ENCODE measurements at regions not wholly inside any gene's neighbourhood (a gene's known extent, or its start where the extent isn't known, plus 50 kb on each side); places are given as distances from the start of the nearest gene placed in this dataset.

DNA sequence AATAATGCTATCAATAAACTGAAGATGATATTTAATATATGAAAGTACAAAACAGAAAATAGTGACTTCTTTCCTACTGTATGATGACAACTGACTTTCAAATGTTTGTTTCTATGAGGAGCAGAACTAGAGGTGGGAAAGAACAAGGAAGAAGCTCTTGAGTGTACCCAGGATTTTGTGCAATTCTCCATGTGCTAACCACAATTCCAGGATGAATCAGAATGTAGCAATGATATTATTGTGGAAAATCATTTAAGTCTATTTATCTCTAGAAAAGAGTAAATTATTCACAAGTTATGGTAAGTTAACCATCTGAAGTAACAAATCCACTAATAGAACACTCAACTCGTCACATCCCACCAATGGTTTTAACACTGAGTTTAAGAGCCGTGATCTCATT lies 324.1 kb upstream of the EMCN start:
- no peak for DNase-seq

DNA sequence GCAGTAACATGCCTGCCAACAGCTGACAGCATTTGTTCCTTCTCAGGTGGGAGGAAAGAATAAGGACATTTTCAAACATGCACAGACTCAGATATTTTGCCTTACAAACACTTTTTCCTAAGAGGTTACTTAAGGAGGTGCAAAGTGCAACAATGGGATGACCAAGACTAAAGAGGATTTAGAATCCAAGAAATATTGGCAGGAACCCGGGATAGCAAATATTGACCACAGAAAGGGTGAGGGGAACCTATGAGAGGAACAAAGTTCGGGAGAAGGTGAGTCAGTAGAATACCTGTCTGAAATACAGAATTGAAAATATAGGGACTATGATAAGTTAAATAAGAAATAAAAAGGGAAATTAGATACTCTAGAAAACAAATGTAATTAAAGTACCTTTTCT lies 321.9 kb upstream of the EMCN start:
- no peak for DNase-seq

DNA sequence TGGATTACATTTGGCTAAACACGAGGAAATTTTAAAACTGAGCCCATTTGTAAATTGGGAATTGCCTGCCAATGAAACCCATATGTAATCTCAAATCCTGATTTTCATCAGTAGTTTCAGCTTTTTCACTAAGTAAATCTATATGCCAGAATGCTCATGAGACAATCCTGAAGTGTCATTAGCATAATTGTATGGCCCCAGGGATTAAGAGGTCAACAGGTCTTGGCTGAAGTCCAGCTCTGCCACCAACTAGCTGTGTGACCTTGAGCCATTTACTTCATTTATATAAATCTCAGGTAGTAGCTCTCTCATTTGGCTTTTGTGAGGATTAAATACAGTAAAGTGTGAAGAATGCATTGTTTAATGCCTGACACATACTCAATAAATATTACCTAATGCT lies 320.5 kb upstream of the EMCN start:
- DNase-seq = no peak

DNA sequence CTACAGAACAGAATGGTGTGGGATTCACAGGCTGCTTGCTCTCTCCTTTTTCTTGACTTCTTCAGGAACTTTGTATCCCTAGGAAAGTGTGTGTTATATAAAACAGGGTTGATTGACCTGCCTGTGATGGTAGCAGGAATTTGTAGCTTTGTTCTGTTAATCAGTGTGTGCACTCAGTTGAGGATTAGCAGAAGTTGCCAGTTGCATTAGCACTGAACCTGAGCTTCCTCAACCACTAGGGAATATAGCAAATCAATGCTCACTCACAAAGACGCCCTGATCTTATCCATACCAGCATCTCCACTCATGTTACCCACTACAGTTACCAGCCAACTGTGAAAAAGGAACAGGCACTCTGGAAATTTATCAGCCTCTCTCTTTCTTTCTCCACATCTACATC lies 319.1 kb upstream of the EMCN start:
- no peak for DNase-seq

DNA sequence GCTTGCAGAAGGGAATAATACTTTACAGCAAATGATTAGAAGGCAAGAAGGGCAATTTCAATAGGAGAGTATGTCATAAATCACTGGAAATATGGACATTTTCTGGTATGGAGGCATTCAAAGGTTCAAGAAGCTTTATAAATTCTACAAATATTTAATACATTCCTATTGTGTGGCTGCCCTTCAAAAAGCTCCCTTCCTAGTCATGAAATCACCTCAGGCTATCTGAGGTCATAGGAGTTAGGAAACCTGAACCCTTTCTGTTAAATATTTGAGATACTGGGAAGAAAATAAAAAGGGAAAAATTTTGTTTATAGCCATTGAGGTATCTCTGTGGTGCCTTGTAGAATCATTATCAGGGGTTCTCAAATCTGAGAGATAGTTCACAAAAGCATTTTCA lies 316.8 kb upstream of the EMCN start:
- no peak for DNase-seq

DNA sequence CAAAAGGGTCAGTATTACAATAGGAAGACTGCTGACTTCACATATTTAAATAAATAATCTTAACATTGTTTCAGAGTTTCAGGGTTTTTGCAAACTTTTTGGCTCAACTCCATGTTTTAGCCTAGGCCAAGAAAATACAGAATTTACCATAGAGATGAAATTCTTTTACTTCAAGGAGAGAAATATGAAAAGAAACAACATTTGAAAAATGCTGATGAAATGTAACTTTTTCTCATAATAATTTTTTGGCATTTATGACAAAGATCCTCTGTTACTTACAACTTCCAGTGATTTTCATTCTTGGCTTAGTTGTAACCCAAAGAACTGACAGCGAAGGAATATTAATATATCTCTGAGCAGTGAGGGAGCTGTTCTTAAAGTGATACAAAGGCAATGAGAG lies 316.1 kb upstream of the EMCN start:
- DNase-seq = no peak

DNA sequence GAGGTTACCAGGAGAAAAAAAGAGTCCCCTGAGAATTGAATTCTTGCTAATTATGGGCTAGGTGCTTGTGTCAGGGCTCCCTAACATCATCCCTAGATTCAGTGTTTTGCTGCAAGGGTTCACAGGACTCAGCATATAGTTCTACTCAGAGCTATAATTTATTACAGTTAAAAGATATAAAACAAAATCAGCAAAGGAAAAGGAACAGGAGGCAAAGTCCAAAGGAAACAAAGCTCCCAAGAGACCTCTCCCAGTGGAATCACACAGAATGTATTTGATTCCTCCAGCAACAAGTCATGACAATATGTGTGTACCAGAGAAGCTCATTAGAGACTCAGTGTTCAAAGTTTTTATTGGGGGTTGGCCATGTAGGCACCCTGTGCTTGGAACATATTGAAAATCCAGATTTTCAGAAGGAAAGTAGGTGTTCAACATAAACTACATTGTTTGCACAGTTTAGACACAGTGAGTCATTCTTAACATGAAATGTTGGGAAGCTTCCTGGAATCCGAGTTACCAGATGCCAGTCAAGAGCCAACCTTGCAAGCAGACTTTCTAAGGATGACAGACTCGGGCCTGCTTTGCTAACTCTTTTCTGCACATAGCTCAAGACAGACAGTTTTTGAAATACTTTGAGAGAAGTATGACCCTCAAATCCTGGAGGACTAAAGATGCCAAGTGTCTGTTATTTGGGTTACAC lies 311.3 kb upstream of the EMCN start:
- DNase-seq = no peak

DNA sequence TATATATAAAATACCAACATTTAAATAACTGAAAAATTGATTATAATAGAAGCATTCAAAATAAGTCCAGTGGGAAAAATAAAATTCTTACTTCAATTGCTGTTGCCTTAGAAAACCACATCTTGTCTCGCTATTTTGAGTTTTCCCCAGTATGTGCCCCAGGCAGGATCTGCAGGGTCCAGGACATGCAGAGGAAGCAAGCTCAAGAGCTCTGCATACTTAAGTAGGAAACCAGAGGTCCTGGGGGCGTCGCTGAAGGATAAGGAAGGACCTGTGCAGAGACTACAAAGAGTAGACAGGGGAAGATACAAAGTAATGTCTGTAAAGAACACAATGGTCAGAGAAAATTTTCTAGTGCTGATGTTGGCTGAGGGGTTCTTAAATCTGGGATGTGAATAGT lies 310.5 kb upstream of the EMCN start:
- DNase-seq = no peak

DNA sequence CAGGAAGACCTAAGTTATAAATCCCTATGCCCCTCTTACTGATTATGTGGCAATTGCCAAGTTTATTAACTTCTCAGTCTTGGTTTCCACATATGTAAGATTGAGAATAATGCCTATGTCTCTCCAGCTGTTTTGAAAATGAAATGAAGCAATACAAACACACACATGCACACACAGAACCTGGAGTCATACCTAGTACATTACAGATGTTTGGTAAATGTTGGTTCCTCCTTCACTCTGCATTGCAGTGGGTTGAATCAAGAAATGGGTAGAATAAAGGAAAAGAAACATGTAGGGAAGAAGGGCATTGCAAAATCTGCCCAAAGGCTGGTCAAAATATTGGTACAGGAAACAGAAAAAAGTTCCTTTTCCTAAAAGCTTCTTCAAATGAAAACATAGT lies 309.9 kb upstream of the EMCN start:
- no peak for DNase-seq

DNA sequence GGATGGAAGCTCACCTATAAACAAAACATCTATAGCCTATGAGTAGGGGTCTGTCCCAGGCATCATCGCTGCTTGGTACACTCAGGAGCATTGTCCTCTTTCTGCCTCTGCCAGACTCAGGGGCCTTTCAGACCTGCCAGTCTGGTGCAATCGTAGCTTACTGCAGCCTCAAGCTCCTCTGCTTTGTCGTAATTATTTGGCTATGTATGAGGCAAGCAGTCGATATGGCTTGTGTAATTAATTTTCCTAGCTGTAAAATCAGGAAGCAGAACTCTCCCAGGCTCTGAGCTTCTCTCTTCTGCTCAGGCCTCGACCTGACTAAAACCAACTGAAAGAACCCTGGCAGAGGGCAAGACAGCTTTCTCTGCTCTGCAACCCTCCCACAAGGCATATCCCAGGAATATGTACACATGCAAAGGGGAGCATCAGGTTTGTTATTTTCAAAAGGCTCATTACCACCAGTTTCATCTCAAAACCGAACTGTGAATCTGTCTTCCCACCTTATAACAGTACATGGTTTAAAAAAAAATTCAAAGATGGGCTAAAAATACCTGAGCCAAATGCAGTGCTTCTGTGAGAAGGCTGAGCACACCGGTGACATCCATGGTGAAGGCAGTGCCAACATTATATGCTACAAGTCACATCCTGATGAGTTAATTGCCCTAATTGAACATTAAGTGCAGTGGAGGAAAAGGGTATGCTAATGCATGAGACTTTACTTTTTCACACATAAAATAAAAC lies 309.2 kb upstream of the EMCN start:
- no peak for DNase-seq

DNA sequence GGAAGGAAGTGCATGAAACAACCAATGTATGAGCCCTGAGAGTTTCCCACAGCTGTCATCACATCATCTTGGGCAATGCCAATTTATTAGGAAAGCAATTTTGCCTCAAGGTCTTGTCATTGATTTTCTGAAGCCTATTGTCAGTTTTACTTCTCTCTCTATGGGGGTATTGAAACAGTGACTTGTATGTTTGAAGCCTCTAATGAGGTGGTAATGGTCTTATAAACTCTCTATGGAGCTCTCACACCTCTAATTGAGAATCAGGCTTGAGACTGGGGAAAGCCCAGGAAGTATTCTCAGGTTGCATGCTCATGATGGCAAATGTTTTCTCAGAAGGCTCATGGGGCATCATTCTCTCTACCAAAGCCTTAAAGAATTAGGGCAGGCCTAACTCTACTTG lies 308.2 kb upstream of the EMCN start:
- no peak for DNase-seq

DNA sequence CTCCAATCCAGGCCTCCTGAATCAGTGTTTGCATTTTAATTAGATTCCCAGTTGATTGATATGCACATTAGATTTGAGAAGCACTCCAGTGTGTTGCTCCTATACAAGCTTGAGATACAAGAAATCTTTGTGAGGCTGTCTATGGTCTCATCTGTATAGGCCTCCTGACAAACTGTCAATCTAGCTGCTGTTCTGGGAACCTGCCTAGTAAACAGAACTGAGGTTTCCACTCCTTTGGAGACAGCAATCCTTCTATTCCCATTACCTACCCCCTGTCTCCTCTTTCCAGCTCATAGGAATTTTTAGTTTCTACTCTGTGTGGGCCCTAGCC lies 306.1 kb upstream of the EMCN start:
- DNase-seq = no peak

DNA sequence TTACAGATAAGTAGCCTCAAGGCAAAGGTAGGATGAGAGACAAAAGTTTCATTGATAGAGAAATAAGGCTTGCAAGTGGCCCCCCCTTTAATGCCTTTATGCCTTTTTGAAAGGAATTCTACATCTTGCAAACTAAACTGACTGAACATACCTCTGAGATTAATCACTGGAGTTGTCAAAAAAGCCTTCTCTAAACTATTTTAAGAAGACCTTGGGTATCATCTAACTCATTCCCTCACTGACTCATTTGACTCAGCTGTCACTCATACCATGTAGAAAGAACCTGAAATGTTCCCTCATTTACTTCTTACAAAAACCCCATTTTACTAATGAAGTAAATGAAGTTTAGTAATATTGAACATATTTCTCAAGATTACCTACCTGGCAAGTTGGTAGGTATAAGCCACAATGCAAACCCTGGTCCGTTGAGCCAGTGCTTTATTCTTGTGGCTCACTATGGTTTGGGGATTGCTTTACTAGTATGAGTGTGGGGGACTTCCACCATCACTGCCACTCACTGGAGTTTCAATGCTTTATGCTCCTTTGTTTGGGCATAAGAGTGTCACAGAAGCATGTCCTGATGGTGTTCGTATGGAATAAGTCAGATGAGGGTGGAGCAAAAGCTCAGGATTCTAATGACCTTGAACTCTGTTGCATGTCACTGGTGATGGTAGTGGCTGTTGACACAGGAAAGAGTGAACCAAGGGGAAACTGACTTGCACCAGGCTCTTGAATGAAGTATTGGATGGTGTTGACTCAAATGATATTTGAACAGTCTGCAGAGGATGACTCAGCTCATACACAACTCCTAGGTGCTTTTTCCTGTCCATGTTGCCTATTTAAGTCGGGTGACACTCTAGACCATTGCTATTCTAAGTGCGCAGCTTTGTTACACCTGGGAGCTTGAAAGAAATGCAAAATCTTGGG lies 305.5 kb upstream of the EMCN start:
- DNase-seq = no peak

DNA sequence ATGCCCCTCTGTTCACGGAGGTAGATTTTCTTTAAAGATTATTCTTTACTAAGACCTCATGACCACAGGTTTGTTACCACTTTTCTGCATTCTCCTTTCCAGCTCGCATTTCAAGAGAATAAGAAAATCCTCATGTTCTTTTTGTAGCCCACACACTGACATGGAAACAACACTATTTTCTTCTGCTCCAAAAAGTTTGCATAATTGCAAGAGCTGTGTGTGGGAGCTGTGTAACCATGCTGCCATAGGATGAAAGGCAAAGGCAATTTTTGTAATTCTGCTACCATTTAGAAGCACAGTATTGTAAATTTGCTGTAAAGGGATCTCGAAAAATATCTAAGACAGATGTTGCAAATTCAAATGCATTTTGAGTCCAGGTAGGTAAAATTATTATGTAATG lies 302.4 kb upstream of the EMCN start:
- DNase-seq = no peak

DNA sequence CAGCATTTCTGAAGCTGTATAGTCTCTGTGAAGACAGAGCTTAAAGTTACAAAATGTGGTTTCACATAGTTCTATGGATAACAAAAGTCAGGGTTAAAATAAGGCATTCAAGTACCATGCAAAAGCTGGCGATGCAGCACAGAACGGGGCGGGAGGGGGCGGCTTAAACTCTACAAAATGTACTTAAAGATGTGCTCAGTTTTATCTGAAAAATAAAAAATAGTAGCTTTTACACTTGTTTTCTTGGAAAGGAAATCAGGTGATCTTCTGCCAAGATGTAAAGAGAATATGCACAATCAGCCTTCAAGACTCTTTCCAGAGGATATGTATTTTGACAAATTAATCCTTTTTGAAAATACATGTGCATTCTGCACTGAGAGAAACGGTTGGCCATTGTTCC lies 301.7 kb upstream of the EMCN start:
- no peak for DNase-seq

DNA sequence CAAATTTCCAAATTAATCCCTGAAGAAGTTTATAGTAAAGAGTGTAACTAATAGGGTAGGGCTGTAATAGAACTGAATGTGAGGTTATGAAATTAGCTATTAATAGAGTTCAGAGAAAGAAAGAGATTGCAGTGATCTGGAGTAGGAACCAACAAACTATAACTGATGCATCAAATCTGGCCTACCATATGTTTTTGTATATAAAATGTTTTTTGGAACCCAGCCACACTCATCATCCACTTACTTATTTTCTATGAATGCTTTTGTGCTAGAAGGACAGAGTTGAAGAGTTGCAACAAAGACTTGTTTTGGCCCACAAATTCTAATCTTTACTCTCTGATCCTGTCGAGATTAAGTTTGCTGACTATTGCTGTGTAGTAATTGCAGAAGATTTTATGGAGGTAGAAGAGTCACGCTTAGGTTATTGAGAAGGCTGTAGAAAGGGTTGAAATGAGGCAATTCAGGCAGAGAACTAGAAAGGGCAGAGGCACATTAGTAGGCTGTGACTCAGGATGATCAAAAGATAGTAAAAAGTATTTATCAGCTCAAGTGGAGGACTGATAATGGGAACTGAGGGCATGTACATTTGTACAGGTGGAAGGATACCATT lies 298.7 kb upstream of the EMCN start:
- DNase-seq = no peak

DNA sequence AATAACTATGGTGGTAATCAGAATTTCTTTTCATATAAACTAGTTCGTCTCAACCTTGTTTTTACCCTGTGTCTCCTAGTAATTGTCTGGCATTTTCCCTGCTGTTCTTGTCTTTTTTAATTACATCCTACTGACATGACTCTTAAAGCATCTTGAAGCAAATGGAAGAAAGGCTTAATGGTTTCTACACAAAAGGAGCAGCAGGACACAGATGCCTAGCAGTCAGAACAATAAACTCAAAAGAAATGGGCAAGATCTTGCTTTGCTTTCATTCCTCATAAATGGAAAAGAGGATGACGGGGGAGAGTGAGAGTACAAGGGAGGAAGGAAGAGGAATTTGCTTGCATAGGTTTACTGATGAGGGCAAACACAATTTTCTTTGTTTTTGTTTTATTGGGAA lies 293.2 kb upstream of the EMCN start:
- DNase-seq = no peak

DNA sequence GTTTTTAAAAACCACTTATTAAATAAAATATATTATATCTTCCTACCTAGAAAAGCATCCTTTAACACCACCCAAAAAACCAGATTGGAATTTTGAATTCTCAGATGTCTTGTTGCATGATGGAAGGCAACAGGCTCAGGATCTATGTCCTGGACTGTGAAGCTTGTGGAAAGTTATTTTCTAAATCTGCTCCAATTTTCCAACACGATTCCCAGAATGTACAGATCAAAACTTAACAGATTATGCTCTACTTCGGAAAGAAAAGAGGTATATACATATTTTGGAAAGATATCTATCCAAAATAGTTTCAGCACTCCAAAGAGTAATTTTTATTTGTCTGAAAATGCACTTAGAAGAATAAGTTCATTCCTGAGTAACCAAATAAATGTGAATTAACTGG lies 291.7 kb upstream of the EMCN start:
- DNase-seq = no peak

DNA sequence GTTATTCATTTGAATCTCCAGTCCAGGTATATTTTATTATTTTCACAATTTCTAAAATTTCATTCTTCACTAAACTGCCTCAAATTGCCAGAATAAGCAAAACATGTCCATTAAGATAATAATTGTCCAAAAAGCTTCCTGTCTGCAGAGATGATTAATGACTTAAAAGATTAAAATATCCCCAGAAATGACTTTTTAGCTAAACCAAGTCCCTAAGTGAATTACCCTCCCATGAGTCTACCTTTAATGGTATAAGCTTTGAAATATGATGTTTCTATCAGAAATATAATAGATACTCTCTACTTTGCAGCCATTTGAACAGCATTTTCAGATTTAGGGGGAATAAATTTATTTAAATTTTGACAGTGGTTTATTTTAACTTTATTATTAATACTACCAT lies 289.2 kb upstream of the EMCN start:
- no peak for DNase-seq

DNA sequence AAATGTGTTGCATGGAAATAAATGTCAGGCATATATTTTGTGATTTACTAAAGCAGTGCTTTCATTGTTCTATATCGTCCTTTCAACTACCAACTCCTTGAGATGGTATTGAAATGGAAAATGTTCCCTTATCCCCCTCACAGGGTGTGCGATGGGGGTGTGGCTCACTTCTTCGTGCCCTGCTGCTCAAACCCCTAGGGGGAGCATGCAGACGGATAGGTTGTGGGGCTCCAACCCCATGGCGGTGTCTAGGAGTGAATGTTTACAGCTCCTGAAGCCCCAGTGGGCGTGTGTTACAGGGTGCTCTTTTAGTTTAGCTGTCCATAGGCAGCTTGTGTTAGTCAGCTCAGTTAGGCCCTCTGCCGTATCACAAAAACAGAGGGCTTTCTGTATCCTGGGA lies 287.7 kb upstream of the EMCN start:
- no peak for DNase-seq

DNA sequence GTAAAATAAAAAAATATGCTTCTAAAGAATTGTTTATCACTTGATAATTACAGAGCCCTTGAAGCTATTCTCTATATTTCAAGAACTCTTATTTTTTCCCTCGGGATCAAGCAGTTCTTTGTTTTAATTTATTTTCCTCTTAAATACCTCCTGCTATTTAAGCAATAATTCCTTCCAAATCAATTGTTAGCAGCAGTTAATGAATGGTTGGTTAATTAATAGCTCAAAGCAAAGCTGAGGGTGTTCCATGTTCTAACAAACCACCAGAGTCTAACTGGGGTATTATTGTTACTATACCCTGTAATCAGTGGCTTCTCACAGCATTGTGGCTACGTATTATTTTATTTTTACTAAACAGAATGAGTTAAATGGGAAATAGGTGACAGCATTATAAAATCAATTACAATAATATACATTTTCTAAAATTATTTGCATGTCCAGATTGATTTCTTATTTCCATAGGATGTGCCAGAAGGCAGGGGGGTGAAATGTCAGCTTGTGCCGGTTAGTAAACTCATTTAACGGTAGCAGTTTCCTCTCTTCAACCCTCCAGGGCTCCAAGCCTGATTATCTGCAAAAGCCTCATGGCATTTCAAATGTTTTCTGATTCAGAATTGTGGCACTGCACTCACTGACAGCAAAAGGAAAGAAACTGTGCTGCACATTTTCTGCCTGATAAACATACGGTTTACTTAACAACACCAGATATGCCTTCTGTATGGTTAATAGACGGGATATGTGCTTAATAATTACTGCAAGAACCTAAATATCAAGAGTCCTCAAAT lies 286.9 kb upstream of the EMCN start:
- DNase-seq = no peak

DNA sequence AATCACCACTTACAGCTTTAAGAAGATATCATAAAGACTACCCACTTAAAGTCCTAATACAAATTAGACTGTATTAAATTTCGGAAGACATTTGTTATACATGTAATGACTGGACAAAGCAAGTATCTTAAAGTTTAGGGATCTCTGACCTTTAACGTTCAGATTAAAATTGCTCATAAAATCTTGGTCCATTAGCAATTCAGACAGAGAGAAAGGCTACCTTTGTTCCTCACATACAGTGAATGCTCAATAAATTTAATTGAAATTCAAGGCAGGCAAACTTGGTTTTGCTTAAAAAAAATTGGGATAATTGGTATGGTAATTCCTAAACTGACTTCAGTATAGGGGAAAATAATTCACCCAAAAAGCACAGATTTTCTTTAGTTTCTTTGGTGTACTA lies 285.9 kb upstream of the EMCN start:
- no peak for DNase-seq

All from CD4-positive, alpha-beta T cell treated with Interleukin-17A for 4 hours (primary cell).